WTC11 (cell line): ENCODE measurements at regions not wholly inside any gene's neighbourhood (a gene's known extent, or its start where the extent isn't known, plus 50 kb on each side); places are given as distances from the start of the nearest gene placed in this dataset.

Experiments
- ATF6 ChIP-seq: sonication (generic); formaldehyde crosslinking; IDR thresholded peaks from 2 replicates; pipeline ENCODE4 v1.8.1; 2023; ENCODE audit warnings: mild to moderate bottlenecking, missing genetic modification reagents
- CBFB ChIP-seq: sonication (generic); formaldehyde crosslinking; IDR thresholded peaks from 2 replicates; pipeline ENCODE4 v1.8.1; 2022; ENCODE audit warnings: mild to moderate bottlenecking, low read depth, missing genetic modification reagents
- CREB1 ChIP-seq: sonication (generic); formaldehyde crosslinking; IDR thresholded peaks from 2 replicates; pipeline ENCODE4 v1.8.0; 2023; ENCODE audit warnings: mild to moderate bottlenecking, missing genetic modification reagents
- FOXP1 ChIP-seq: sonication (generic); formaldehyde crosslinking; IDR thresholded peaks from 2 replicates; pipeline ENCODE4 v1.8.0; 2022; ENCODE audit warnings: missing genetic modification reagents, mild to moderate bottlenecking, moderate library complexity, borderline replicate concordance
- TEAD4 ChIP-seq: sonication (generic); formaldehyde crosslinking; IDR thresholded peaks from 2 replicates; pipeline ENCODE4 v1.8.0; 2022; ENCODE audit warnings: mild to moderate bottlenecking, missing genetic modification reagents
- ZNF396 ChIP-seq: fragments of 250-450 bp; sonication (Bioruptor Pico); IDR thresholded peaks from 2 replicates; pipeline ENCODE4 v1.8.0; 2021; ENCODE audit warnings: mild to moderate bottlenecking, moderate library complexity, borderline replicate concordance
- TF ChIP-seq, protein P1 (sequence below): fragments of 200-600 bp; IDR thresholded peaks from 2 replicates; pipeline ENCODE4 v1.8.0; 2022; ENCODE audit warnings: antibody characterized with exemption
- TF ChIP-seq, protein P2 (sequence below): sonication (generic); formaldehyde crosslinking; IDR thresholded peaks from 2 replicates; pipeline ENCODE4 v1.8.1; 2022; ENCODE audit warnings: low read depth, missing genetic modification reagents, borderline replicate concordance
- TF ChIP-seq, protein P3 (sequence below): sonication (generic); formaldehyde crosslinking; IDR thresholded peaks from 2 replicates; pipeline ENCODE4 v1.8.0; 2022; ENCODE audit warnings: mild to moderate bottlenecking, missing genetic modification reagents
- TF ChIP-seq, protein P4 (sequence below): sonication (generic); formaldehyde crosslinking; conservative IDR thresholded peaks from 2 replicates; pipeline ENCODE4 v1.8.1; 2022; ENCODE audit warnings: mild to moderate bottlenecking, missing genetic modification reagents

DNA sequence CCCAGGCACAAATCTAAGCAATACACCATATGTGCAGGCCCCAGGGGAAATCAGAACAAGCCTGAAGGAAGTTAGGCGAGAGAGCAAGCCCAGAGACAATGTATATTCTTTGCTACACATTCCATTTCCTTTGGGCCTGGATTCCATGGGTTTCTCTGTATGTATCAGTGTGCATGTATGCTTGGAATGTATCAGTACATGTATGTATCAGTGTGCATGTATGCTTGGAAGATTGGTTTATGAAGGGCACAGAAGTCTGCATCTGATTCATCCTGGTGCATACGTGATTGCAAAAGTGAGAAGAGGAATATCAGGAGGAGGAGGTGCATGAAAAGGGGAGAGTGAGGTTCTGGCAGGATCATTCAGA lies 232.6 kb upstream of the ANKRD55 start:
- TF ChIP-seq, protein P1, sequence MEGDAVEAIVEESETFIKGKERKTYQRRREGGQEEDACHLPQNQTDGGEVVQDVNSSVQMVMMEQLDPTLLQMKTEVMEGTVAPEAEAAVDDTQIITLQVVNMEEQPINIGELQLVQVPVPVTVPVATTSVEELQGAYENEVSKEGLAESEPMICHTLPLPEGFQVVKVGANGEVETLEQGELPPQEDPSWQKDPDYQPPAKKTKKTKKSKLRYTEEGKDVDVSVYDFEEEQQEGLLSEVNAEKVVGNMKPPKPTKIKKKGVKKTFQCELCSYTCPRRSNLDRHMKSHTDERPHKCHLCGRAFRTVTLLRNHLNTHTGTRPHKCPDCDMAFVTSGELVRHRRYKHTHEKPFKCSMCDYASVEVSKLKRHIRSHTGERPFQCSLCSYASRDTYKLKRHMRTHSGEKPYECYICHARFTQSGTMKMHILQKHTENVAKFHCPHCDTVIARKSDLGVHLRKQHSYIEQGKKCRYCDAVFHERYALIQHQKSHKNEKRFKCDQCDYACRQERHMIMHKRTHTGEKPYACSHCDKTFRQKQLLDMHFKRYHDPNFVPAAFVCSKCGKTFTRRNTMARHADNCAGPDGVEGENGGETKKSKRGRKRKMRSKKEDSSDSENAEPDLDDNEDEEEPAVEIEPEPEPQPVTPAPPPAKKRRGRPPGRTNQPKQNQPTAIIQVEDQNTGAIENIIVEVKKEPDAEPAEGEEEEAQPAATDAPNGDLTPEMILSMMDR = no peak
- TF ChIP-seq CREB1 (no peak), TEAD4 (no peak), FOXP1 (no peak), ATF6 (no peak), ZNF396 (CRISPR knock-in tag) (no peak), CBFB (no peak)
- TF ChIP-seq, protein P2, sequence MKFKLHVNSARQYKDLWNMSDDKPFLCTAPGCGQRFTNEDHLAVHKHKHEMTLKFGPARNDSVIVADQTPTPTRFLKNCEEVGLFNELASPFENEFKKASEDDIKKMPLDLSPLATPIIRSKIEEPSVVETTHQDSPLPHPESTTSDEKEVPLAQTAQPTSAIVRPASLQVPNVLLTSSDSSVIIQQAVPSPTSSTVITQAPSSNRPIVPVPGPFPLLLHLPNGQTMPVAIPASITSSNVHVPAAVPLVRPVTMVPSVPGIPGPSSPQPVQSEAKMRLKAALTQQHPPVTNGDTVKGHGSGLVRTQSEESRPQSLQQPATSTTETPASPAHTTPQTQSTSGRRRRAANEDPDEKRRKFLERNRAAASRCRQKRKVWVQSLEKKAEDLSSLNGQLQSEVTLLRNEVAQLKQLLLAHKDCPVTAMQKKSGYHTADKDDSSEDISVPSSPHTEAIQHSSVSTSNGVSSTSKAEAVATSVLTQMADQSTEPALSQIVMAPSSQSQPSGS (CRISPR knock-in tag) = no peak
- TF ChIP-seq, protein P3, sequence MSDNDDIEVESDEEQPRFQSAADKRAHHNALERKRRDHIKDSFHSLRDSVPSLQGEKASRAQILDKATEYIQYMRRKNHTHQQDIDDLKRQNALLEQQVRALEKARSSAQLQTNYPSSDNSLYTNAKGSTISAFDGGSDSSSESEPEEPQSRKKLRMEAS = no peak
- TF ChIP-seq, protein P4, sequence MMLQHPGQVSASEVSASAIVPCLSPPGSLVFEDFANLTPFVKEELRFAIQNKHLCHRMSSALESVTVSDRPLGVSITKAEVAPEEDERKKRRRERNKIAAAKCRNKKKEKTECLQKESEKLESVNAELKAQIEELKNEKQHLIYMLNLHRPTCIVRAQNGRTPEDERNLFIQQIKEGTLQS (CRISPR knock-in tag) = no peak
